HUES48 (cell line): ENCODE measurements at regions not wholly inside any gene's neighbourhood (a gene's known extent, or its start where the extent isn't known, plus 50 kb on each side); places are given as distances from the start of the nearest gene placed in this dataset.

ENCODE experiments used
- H3K27ac ChIP-seq: one replicate; pipeline ENCODE4 v1.7.0; 2013; ENCODE audit warnings: low read depth, low read length, inconsistent platforms
- H3K27me3 ChIP-seq: 2 replicates; pipeline ENCODE4 v1.6.1; 2013; ENCODE audit warnings: mild to moderate bottlenecking, low read length; ENCODE audit not compliant: control insufficient read depth, insufficient read depth
- H3K36me3 ChIP-seq: 2 replicates; pipeline ENCODE4 v1.6.1; 2013; ENCODE audit warnings: low read length; ENCODE audit not compliant: control insufficient read depth, insufficient read depth
- H3K4me1 ChIP-seq: 2 replicates; pipeline ENCODE4 v1.6.1; 2013; ENCODE audit warnings: mild to moderate bottlenecking, low read length; ENCODE audit not compliant: control insufficient read depth, insufficient read depth
- H3K4me3 ChIP-seq: 2 replicates; pipeline ENCODE4 v1.5.1; 2013; ENCODE audit warnings: mild to moderate bottlenecking, low read depth, low read length
- H3K9ac ChIP-seq: 2 replicates; pipeline ENCODE4 v1.6.1; 2013; ENCODE audit warnings: mild to moderate bottlenecking, low read depth, low read length, moderate library complexity
- H3K9me3 ChIP-seq: 2 replicates; pipeline ENCODE4 v1.6.1; 2013; ENCODE audit warnings: low read length; ENCODE audit not compliant: control insufficient read depth, insufficient read depth

- Histone ChIP-seq H3K4me1 (peaks cover 5% of the 10 kb centered on the region; the same call in 1 of the 2 replicates), H3K27me3 (no peaks in the 10 kb centered on the region), H3K27ac (no peak overlapping the region), H3K36me3 (no peaks in the 10 kb centered on the region), H3K4me3 (no peak overlapping the region), H3K9me3 (no peaks in the 10 kb centered on the region), H3K9ac (no peak overlapping the region)
These were observed 119.4 kb upstream of the MIR17HG start for GRCh38 chr13:91228108-91228507.

GRCh38 chr13:91228940-91229339 is 118.5 kb upstream of the MIR17HG start:
- H3K9me3 ChIP-seq: no peaks in the 10 kb centered on the region
- H3K4me3 ChIP-seq: no peak overlapping the region
- peaks cover 5% of the 10 kb centered on the region; the same call in 1 of the 2 replicates for H3K4me1 ChIP-seq
- no peak overlapping the region for H3K27ac ChIP-seq
- H3K27me3 ChIP-seq: no peaks in the 10 kb centered on the region
- H3K9ac ChIP-seq: no peak overlapping the region
- H3K36me3 ChIP-seq: no peaks in the 10 kb centered on the region

GRCh38 chr13:91232716-91233115 is 114.8 kb upstream of the MIR17HG start:
- Histone ChIP-seq H3K9ac (no peak overlapping the region), H3K9me3 (no peaks in the 10 kb centered on the region), H3K4me1 (peaks cover 5% of the 10 kb centered on the region; the same call in 1 of the 2 replicates), H3K27me3 (no peaks in the 10 kb centered on the region), H3K36me3 (no peaks in the 10 kb centered on the region), H3K27ac (no peak overlapping the region), H3K4me3 (no peak overlapping the region)

GRCh38 chr13:91233291-91233690 is 114.2 kb upstream of the MIR17HG start:
- H3K4me1 ChIP-seq: peaks cover 5% of the 10 kb centered on the region; the same call in 1 of the 2 replicates
- no peaks in the 10 kb centered on the region for H3K9me3 ChIP-seq
- no peaks in the 10 kb centered on the region for H3K27me3 ChIP-seq

GRCh38 chr13:91236182-91236581 is 111.3 kb upstream of the MIR17HG start:
- no peaks in the 10 kb centered on the region for H3K9me3 ChIP-seq
- H3K36me3 ChIP-seq: no peaks in the 10 kb centered on the region
- peaks cover 5% of the 10 kb centered on the region; the same call in 1 of the 2 replicates for H3K4me1 ChIP-seq
- no peak overlapping the region for H3K9ac ChIP-seq
- no peak overlapping the region for H3K4me3 ChIP-seq
- H3K27me3 ChIP-seq: no peaks in the 10 kb centered on the region
- H3K27ac ChIP-seq: no peak overlapping the region

More at GRCh38 chr13:91233291-91233690, 114.2 kb upstream of the MIR17HG start:
- Histone ChIP-seq H3K4me3 (no peak overlapping the region), H3K27ac (no peak overlapping the region), H3K9ac (no peak overlapping the region), H3K36me3 (no peaks in the 10 kb centered on the region)

- Histone ChIP-seq H3K27me3 (no peaks in the 10 kb centered on the region), H3K9ac (no peak overlapping the region), H3K4me1 (peaks cover 5% of the 10 kb centered on the region; the same call in 1 of the 2 replicates), H3K36me3 (no peaks in the 10 kb centered on the region), H3K4me3 (no peak overlapping the region), H3K27ac (no peak overlapping the region), H3K9me3 (no peaks in the 10 kb centered on the region)
These were observed 110.6 kb upstream of the MIR17HG start for GRCh38 chr13:91236921-91237320.

GRCh38 chr13:91238036-91238435 is 109.5 kb upstream of the MIR17HG start:
- Histone ChIP-seq H3K9ac (no peak overlapping the region), H3K4me3 (no peak overlapping the region), H3K4me1 (no peaks in the 10 kb centered on the region; the same call in 1 of the 2 replicates), H3K27ac (no peak overlapping the region), H3K9me3 (no peaks in the 10 kb centered on the region), H3K36me3 (no peaks in the 10 kb centered on the region), H3K27me3 (no peaks in the 10 kb centered on the region)

GRCh38 chr13:91240341-91240740 is 107.1 kb upstream of the MIR17HG start:
- Histone ChIP-seq H3K27ac (no peak overlapping the region), H3K9me3 (no peaks in the 10 kb centered on the region), H3K9ac (no peak overlapping the region), H3K4me3 (no peak overlapping the region), H3K36me3 (no peaks in the 10 kb centered on the region), H3K4me1 (no peaks in the 10 kb centered on the region), H3K27me3 (no peaks in the 10 kb centered on the region)

GRCh38 chr13:91241221-91241933 is 106.1 kb upstream of the MIR17HG start:
- Histone ChIP-seq H3K27me3 (no peaks in the 10 kb centered on the region), H3K9ac (no peak overlapping the region), H3K36me3 (no peaks in the 10 kb centered on the region), H3K4me3 (no peak overlapping the region), H3K27ac (no peak overlapping the region), H3K4me1 (no peaks in the 10 kb centered on the region), H3K9me3 (no peaks in the 10 kb centered on the region)

- Histone ChIP-seq H3K36me3 (no peaks in the 10 kb centered on the region), H3K9me3 (no peaks in the 10 kb centered on the region), H3K27me3 (no peaks in the 10 kb centered on the region), H3K4me3 (no peak overlapping the region), H3K27ac (no peak overlapping the region), H3K4me1 (peaks cover 8% of the 10 kb centered on the region; the same call in 1 of the 2 replicates), H3K9ac (no peak overlapping the region)
These were observed 104.8 kb upstream of the MIR17HG start for GRCh38 chr13:91242652-91243051.

GRCh38 chr13:91245288-91245687 is 102.2 kb upstream of the MIR17HG start:
- Histone ChIP-seq H3K4me1 (peaks cover 8% of the 10 kb centered on the region; the same call in 1 of the 2 replicates), H3K27ac (no peak overlapping the region), H3K36me3 (no peaks in the 10 kb centered on the region), H3K9ac (no peak overlapping the region), H3K9me3 (no peaks in the 10 kb centered on the region), H3K27me3 (no peaks in the 10 kb centered on the region), H3K4me3 (no peak overlapping the region)
